ACHN (cell line): ENCODE measurements at regions not wholly inside any gene's neighbourhood (a gene's known extent, or its start where the extent isn't known, plus 50 kb on each side); places are given as distances from the start of the nearest gene placed in this dataset.

ENCODE experiments used
- DNase-seq: peaks from one replicate; pipeline ENCODE4 v3.0.0-alpha.2; 2015
- in situ Hi-C: cut with HindIII; loops from 2 replicates; pipeline ENCODE4 v1.10.0; 2017; ENCODE audit warnings: low sequenced_read_pairs, low pct_ligation_motif_present, low pct_unique_long_range_greater_than_20kb

GRCh38 chr2:122210898-122211856 is 455.7 kb downstream of the TSN start:
- no peak for DNase-seq
- in situ Hi-C loops: no loop called here

GRCh38 chr2:122213312-122213711 is 457.9 kb downstream of the TSN start:
- no peak for DNase-seq
- in situ Hi-C loops: no loop called here

- in situ Hi-C loops: no loop called here
- DNase-seq: peak; percentile 2
Observed at GRCh38 chr2:122216071-122216470, 460.6 kb downstream of the TSN start.

GRCh38 chr2:122216901-122217300 is 461.4 kb downstream of the TSN start:
- no peak for DNase-seq
- in situ Hi-C loops: no loop called here

GRCh38 chr2:122218596-122218995 is 463.1 kb downstream of the TSN start:
- DNase-seq: peak; percentile 46
- in situ Hi-C loops: no loop called here

GRCh38 chr2:122219504-122219903 is 464.1 kb downstream of the TSN start:
- in situ Hi-C loops: no loop called here
- no peak for DNase-seq

GRCh38 chr2:122221665-122222064 is 466.2 kb downstream of the TSN start:
- DNase-seq: no peak
- in situ Hi-C loops: no loop called here

- in situ Hi-C loops: no loop called here
- DNase-seq: no peak
Observed at GRCh38 chr2:122231296-122231695, 475.8 kb downstream of the TSN start.

GRCh38 chr2:122233372-122233771 is 477.9 kb downstream of the TSN start:
- in situ Hi-C loops: no loop called here
- DNase-seq: no peak

- DNase-seq: peak; percentile 96
Observed at GRCh38 chr2:122236152-122236874, 480.9 kb downstream of the TSN start.

GRCh38 chr2:122236925-122237324 is 481.5 kb downstream of the TSN start:
- in situ Hi-C loops: no loop called here
- DNase-seq: no peak

More at GRCh38 chr2:122236152-122236874, 480.9 kb downstream of the TSN start:
- in situ Hi-C loops: no loop called here

- no peak for DNase-seq
- in situ Hi-C loops: no loop called here
Observed at GRCh38 chr2:122237450-122237849, 482.0 kb downstream of the TSN start.

GRCh38 chr2:122238006-122238559 is 482.6 kb downstream of the TSN start:
- in situ Hi-C loops: no loop called here
- DNase-seq: no peak

GRCh38 chr2:122239440-122239839 is 484.0 kb downstream of the TSN start:
- in situ Hi-C loops: no loop called here
- DNase-seq: no peak

GRCh38 chr2:122244598-122245229 is 489.3 kb downstream of the TSN start:
- no peak for DNase-seq
- in situ Hi-C loops: no loop called here

- in situ Hi-C loops: no loop called here
- DNase-seq: no peak
Observed at GRCh38 chr2:122249673-122250072, 494.2 kb downstream of the TSN start.

GRCh38 chr2:122251158-122251557 is 495.7 kb downstream of the TSN start:
- in situ Hi-C loops: no loop called here
- no peak for DNase-seq

- DNase-seq: no peak
- in situ Hi-C loops: no loop called here
Observed at GRCh38 chr2:122251566-122251965, 496.1 kb downstream of the TSN start.

- peak; percentile 80 for DNase-seq
- in situ Hi-C loops: no loop called here
Observed at GRCh38 chr2:122255924-122256323, 500.5 kb downstream of the TSN start.
